ENCODE measurements at regions not wholly inside any gene's neighbourhood (a gene's known extent, or its start where the extent isn't known, plus 50 kb on each side); places are given as distances from the start of the nearest gene placed in this dataset.
"Not testable (repeated sequence)": the region's sequence is repeated elsewhere in the genome, so short reads cannot be mapped to it uniquely, and the experiment has no call there.

DNA sequence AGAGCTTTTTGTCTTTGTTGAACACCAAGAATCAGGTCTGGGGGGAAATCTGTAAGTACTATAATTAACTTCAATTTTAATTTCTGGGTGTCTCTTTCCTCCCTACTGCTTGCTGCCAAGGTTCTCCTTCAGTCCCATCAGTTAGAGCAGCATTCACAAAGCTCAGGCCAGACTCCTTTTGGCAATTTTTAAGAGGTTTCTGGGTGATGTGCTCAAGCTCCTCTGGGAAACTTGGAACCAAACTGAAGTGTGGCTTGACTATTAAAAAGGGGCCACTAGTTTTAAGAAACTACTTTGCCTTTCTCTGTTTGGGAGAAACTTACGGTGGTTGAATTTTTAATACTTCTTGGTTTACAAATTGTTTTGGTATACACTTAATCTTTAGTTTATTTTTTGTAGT, 227.7 kb upstream of the SOX2 start:
- TF ChIP-seq EZH2 (IDR thresholded peaks at IDR 0.05; ENCODE audit: low read depth, unreplicated experiment) (no peak), STAT1 (IDR thresholded peaks at IDR 0.05; ENCODE audit: unreplicated experiment) (no peak)
- H3K27me3 Mint-ChIP-seq (ENCODE audit: insufficient read depth, low read depth, poor library complexity), result no peaks in the 10 kb centered on the region

DNA sequence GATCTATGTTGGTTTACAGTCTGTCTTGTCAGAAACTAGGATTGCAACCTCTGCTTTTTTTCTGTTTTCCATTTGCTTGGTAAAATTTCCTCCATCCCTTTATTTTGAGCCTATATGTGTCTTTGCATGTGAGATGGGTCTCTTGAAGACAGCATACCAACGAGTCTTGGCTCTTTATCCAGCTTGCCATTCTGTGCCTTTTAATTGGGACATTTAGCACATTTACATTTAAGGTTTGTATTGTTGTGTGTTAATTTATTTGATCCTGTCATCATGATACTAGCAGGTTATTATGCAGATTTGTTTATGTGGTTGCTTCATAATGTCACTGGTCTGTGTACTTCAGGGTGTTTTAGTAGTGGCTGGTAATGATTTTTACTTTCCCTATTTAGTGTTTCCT, 236.6 kb upstream of the SOX2 start:
- not testable (repeated sequence) for H2AFZ ChIP-seq; H4K20me1 ChIP-seq (replicated peaks; ENCODE audit: insufficient read depth); H3K27ac Mint-ChIP-seq; ATAC-seq; H3K4me3 ChIP-seq; H3K27ac ChIP-seq (ENCODE audit: low read depth); H3K4me3 Mint-ChIP-seq; DNase-seq (ENCODE audit: low spot score); H3K9me2 ChIP-seq (ENCODE audit: insufficient read depth); H3K79me2 ChIP-seq (replicated peaks; ENCODE audit: insufficient read depth); H3K4me1 ChIP-seq (ENCODE audit: insufficient read depth); H3K4me1 Mint-ChIP-seq; H3K4me2 ChIP-seq; H3K36me3 ChIP-seq (ENCODE audit: insufficient read depth); H3K27me3 ChIP-seq (ENCODE audit: insufficient read depth); H3K27me3 Mint-ChIP-seq (ENCODE audit: insufficient read depth, low read depth, poor library complexity); H3F3A ChIP-seq (replicated peaks; ENCODE audit: low read depth)
- Mint-ChIP-seq H3K9me3 (peaks cover 40% of the 10 kb centered on the region), H3K36me3 (ENCODE audit: low read depth) (peaks cover 19% of the 10 kb centered on the region; the same call in 2 of the 3 replicates)

More for the DNA sequence above, 227.7 kb upstream of the SOX2 start:
- H3K36me3 Mint-ChIP-seq (ENCODE audit: low read depth), result no peaks in the 10 kb centered on the region
- Histone ChIP-seq H3F3A (replicated peaks; ENCODE audit: low read depth) (no peaks in the 10 kb centered on the region), H4K20me1 (replicated peaks; ENCODE audit: insufficient read depth) (no peaks in the 10 kb centered on the region), H3K36me3 (ENCODE audit: insufficient read depth) (no peaks in the 10 kb centered on the region), H3K27me3 (ENCODE audit: insufficient read depth) (no peaks in the 10 kb centered on the region), H3K4me2 (no peak overlapping the region), H3K27ac (ENCODE audit: low read depth) (no peak overlapping the region), H3K4me3 (no peak overlapping the region), H3K9me2 (ENCODE audit: insufficient read depth) (no peaks in the 10 kb centered on the region), H3K4me1 (ENCODE audit: insufficient read depth) (no peaks in the 10 kb centered on the region), H3K79me2 (replicated peaks; ENCODE audit: insufficient read depth) (no peaks in the 10 kb centered on the region), H2AFZ (no peak overlapping the region)
- ATAC-seq (no peak), DNase-seq (ENCODE audit: low spot score) (no peak)
- no peak overlapping the region for H3K27ac Mint-ChIP-seq
- no peaks in the 10 kb centered on the region for H3K9me3 Mint-ChIP-seq
- peaks cover 5% of the 10 kb centered on the region; the same call in 1 of the 3 replicates for H3K4me1 Mint-ChIP-seq
- no peak overlapping the region for H3K4me3 Mint-ChIP-seq

DNA sequence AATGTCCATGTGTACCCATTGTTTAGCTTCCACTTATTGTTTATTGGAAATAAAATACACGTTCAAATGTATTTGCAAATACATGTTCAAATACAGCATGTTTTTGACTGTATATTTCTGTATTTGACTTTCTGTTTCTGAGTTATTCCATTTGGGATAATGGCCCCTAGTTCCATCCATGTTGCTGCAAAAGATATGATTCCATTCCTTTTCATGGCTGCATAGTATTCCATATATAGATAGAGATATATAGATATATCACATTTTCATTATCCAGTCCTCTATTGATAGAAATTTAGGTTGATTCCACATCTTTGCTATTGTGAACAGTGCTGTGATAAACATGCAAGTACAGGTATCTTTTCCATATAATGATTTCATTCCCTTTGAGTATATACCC, 241.4 kb upstream of the SOX2 start:
- no peak overlapping the region for H3K27ac Mint-ChIP-seq
- H3K27ac ChIP-seq (ENCODE audit: low read depth), result no peak overlapping the region
- peaks cover 2% of the 10 kb centered on the region for H3K27me3 Mint-ChIP-seq (ENCODE audit: insufficient read depth, low read depth, poor library complexity)

More for the DNA sequence above, 241.4 kb upstream of the SOX2 start:
- Histone ChIP-seq H3K4me2 (no peak overlapping the region), H2AFZ (no peak overlapping the region), H3K36me3 (ENCODE audit: insufficient read depth) (no peaks in the 10 kb centered on the region; the same call in 1 of the 2 replicates), H3K79me2 (replicated peaks; ENCODE audit: insufficient read depth) (no peaks in the 10 kb centered on the region), H3K27me3 (ENCODE audit: insufficient read depth) (no peaks in the 10 kb centered on the region), H3F3A (replicated peaks; ENCODE audit: low read depth) (no peaks in the 10 kb centered on the region), H4K20me1 (replicated peaks; ENCODE audit: insufficient read depth) (no peaks in the 10 kb centered on the region), H3K9me2 (ENCODE audit: insufficient read depth) (0 out of 2 replicates have a peak, but pooled peaks cover 3% of the 10 kb centered on the region), H3K4me3 (no peak overlapping the region), H3K4me1 (ENCODE audit: insufficient read depth) (peaks cover 3% of the 10 kb centered on the region)
- Mint-ChIP-seq H3K4me3 (no peak overlapping the region), H3K36me3 (ENCODE audit: low read depth) (peaks cover 12% of the 10 kb centered on the region; the same call in 2 of the 3 replicates), H3K4me1 (peaks cover 2% of the 10 kb centered on the region; the same call in 1 of the 3 replicates), H3K9me3 (peaks cover 29% of the 10 kb centered on the region)
- TF ChIP-seq, protein P1, sequence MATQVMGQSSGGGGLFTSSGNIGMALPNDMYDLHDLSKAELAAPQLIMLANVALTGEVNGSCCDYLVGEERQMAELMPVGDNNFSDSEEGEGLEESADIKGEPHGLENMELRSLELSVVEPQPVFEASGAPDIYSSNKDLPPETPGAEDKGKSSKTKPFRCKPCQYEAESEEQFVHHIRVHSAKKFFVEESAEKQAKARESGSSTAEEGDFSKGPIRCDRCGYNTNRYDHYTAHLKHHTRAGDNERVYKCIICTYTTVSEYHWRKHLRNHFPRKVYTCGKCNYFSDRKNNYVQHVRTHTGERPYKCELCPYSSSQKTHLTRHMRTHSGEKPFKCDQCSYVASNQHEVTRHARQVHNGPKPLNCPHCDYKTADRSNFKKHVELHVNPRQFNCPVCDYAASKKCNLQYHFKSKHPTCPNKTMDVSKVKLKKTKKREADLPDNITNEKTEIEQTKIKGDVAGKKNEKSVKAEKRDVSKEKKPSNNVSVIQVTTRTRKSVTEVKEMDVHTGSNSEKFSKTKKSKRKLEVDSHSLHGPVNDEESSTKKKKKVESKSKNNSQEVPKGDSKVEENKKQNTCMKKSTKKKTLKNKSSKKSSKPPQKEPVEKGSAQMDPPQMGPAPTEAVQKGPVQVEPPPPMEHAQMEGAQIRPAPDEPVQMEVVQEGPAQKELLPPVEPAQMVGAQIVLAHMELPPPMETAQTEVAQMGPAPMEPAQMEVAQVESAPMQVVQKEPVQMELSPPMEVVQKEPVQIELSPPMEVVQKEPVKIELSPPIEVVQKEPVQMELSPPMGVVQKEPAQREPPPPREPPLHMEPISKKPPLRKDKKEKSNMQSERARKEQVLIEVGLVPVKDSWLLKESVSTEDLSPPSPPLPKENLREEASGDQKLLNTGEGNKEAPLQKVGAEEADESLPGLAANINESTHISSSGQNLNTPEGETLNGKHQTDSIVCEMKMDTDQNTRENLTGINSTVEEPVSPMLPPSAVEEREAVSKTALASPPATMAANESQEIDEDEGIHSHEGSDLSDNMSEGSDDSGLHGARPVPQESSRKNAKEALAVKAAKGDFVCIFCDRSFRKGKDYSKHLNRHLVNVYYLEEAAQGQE (IDR thresholded peaks at IDR 0.05; ENCODE audit: unreplicated experiment), result no peak
- no peak for TF ChIP-seq JUNB (IDR thresholded peaks at IDR 0.05; ENCODE audit: unreplicated experiment)
- TF ChIP-seq STAT1 (IDR thresholded peaks at IDR 0.05; ENCODE audit: unreplicated experiment), result no peak
- no peak for TF ChIP-seq NANOG (IDR thresholded peaks at IDR 0.05; ENCODE audit: borderline replicate concordance)
- ATAC-seq (no peak), DNase-seq (ENCODE audit: low spot score) (no peak)

Measured in GM23338 (cell line).